DND-41 (cell line): ENCODE measurements at regions not wholly inside any gene's neighbourhood (a gene's known extent, or its start where the extent isn't known, plus 50 kb on each side); places are given as distances from the start of the nearest gene placed in this dataset.

ENCODE experiments used
- ATAC-seq: fragments of 200-7000 bp; cut with Tn5 transposase; 3 replicates; pipeline ENCODE4 v1.9.1; 2021; ENCODE audit warnings: low read depth; ENCODE audit not compliant: insufficient read depth
- DNase-seq: peaks from one replicate; pipeline ENCODE4 v3.0.0-alpha.2; 2020
- H2AFZ ChIP-seq: 2 replicates; pipeline ENCODE4 v1.6.0; 2012; ENCODE audit warnings: low read depth, low read length
- H3K27ac ChIP-seq: 2 replicates; pipeline ENCODE4 v1.5.1; 2012; ENCODE audit warnings: low read length, inconsistent platforms
- H3K27me3 ChIP-seq: fragments of 200-600 bp; sonication (generic); 2 replicates; pipeline ENCODE4 v1.6.0; 2012; ENCODE audit warnings: low read length, mild to moderate bottlenecking, inconsistent platforms; ENCODE audit not compliant: insufficient read depth, poor library complexity
- H3K36me3 ChIP-seq: 2 replicates; pipeline ENCODE4 v1.5.1; 2012; ENCODE audit warnings: low read length, inconsistent platforms; ENCODE audit not compliant: insufficient read depth
- H3K4me1 ChIP-seq: 2 replicates; pipeline ENCODE4 v1.5.1; 2012; ENCODE audit warnings: mild to moderate bottlenecking, low read length; ENCODE audit not compliant: insufficient read depth
- H3K4me2 ChIP-seq: 2 replicates; pipeline ENCODE4 v1.6.0; 2012; ENCODE audit warnings: mild to moderate bottlenecking, moderate library complexity, low read length, inconsistent platforms; ENCODE audit not compliant: insufficient read depth
- H3K4me3 ChIP-seq, 2 experiments: fragments of 200-600 bp in 1 of 2; shearing (Covaris generic) in 1 of 2; 2 replicates each; pipeline ENCODE4 v1.5.1; 2012 to 2016; ENCODE audit warnings: inconsistent platforms in 2 of 2, low read length in 2 of 2, mild to moderate bottlenecking in 2 of 2, low read depth in 1 of 2, moderate library complexity in 1 of 2
- H3K79me2 ChIP-seq: 2 replicates; pipeline ENCODE4 v1.6.0; 2012; ENCODE audit warnings: low read length, inconsistent platforms; ENCODE audit not compliant: insufficient read depth
- H3K9ac ChIP-seq: 2 replicates; pipeline ENCODE4 v1.6.0; 2012; ENCODE audit warnings: low read depth, mild to moderate bottlenecking, inconsistent platforms, low read length, moderate library complexity
- H3K9me3 ChIP-seq: 2 replicates; pipeline ENCODE4 v1.5.1; 2012; ENCODE audit warnings: low read length, moderate library complexity, mild to moderate bottlenecking, inconsistent platforms; ENCODE audit not compliant: insufficient read depth, severe bottlenecking
- H4K20me1 ChIP-seq: 2 replicates; pipeline ENCODE4 v1.6.0; 2012; ENCODE audit warnings: low read length; ENCODE audit not compliant: insufficient read depth
- CTCF ChIP-seq: IDR thresholded peaks from 2 replicates; pipeline ENCODE4 v1.5.1; 2012; ENCODE audit warnings: borderline replicate concordance, low read length, moderate library complexity, mild to moderate bottlenecking; ENCODE audit not compliant: poor library complexity, severe bottlenecking; ENCODE audit errors: extremely low read depth
- EZH2 ChIP-seq: IDR thresholded peaks from 3 replicates; pipeline ENCODE4 v1.6.1; 2012; ENCODE audit warnings: borderline replicate concordance, low read depth, mild to moderate bottlenecking, moderate library complexity, low read length, inconsistent platforms; ENCODE audit not compliant: severe bottlenecking

- H3K27me3 ChIP-seq = peaks cover 3% of the 10 kb centered on the region
- H4K20me1 ChIP-seq = peaks cover 3% of the 10 kb centered on the region; the same call in 1 of the 2 replicates
- ATAC-seq = no peak
- no peaks in the 10 kb centered on the region for H3K79me2 ChIP-seq
- H3K4me2 ChIP-seq = no peak overlapping the region
- H3K4me3 ChIP-seq = no peak overlapping the region
- H3K36me3 ChIP-seq = no peaks in the 10 kb centered on the region
- TF ChIP-seq EZH2 (no peak), CTCF (no peak)
- no peak for DNase-seq
- H3K9me3 ChIP-seq = no peaks in the 10 kb centered on the region
- H2AFZ ChIP-seq = no peak overlapping the region
- H3K27ac ChIP-seq = no peak overlapping the region
- no peaks in the 10 kb centered on the region for H3K4me1 ChIP-seq
- no peak overlapping the region for H3K9ac ChIP-seq
Observed at GRCh38 chr1:37325509-37326437, 148.6 kb upstream of the ZC3H12A start.

GRCh38 chr1:37332126-37332525, 142.3 kb upstream of the ZC3H12A start:
- TF ChIP-seq CTCF (no peak), EZH2 (no peak)
- Histone ChIP-seq H3K9me3 (no peaks in the 10 kb centered on the region), H3K9ac (no peak overlapping the region), H2AFZ (no peak overlapping the region), H3K4me2 (no peak overlapping the region), H3K4me3 (no peak overlapping the region), H3K36me3 (no peaks in the 10 kb centered on the region), H4K20me1 (peaks cover 9% of the 10 kb centered on the region; the same call in 1 of the 2 replicates), H3K27ac (no peak overlapping the region), H3K79me2 (no peaks in the 10 kb centered on the region), H3K27me3 (no peaks in the 10 kb centered on the region), H3K4me1 (no peaks in the 10 kb centered on the region)
- DNase-seq (no peak), ATAC-seq (no peak)

GRCh38 chr1:37338658-37339057, 135.7 kb upstream of the ZC3H12A start:
- ATAC-seq = no peak

More at GRCh38 chr1:37338658-37339057, 135.7 kb upstream of the ZC3H12A start:
- Histone ChIP-seq H3K4me2 (no peak overlapping the region), H3K27me3 (peaks cover 2% of the 10 kb centered on the region), H3K9ac (no peak overlapping the region), H2AFZ (no peak overlapping the region), H3K4me1 (no peaks in the 10 kb centered on the region), H3K27ac (no peak overlapping the region), H3K36me3 (no peaks in the 10 kb centered on the region), H3K79me2 (no peaks in the 10 kb centered on the region), H3K4me3 (no peak overlapping the region), H3K9me3 (no peaks in the 10 kb centered on the region), H4K20me1 (0 out of 2 replicates have a peak, but pooled peaks cover under 1% of the 10 kb centered on the region)
- no peak for DNase-seq
- TF ChIP-seq CTCF (no peak), EZH2 (no peak)
